IPS-NIHi7 (cell line): ENCODE measurements at regions not wholly inside any gene's neighbourhood (a gene's known extent, or its start where the extent isn't known, plus 50 kb on each side); places are given as distances from the start of the nearest gene placed in this dataset.

Source experiments
- DNase-seq: peaks from one replicate; pipeline ENCODE4 v3.0.0; 2012; ENCODE audit warnings: mixed read lengths; ENCODE audit errors: extremely low spot score

GRCh38 chr2:120440521-120441350 is 94.8 kb downstream of the INHBB start:
- DNase-seq: no peak

DNA sequence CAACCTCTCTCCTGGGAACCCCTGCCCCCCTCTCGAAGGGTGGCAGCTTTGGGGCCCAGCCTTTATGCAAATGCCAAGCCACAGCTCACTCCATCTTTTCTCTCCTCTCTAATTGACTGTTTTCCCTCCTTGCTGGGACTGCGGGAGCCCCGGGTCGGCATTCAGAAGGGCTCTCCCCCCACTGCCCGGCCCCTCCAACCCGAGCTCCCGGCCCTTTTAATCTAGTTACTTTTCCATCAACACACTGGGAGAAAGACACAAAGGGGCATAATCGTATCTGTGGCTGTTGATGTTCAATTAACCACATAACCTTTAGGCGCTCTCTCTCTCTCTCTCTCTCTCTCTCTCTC is 95.4 kb downstream of the INHBB start:
- no peak for DNase-seq

DNA sequence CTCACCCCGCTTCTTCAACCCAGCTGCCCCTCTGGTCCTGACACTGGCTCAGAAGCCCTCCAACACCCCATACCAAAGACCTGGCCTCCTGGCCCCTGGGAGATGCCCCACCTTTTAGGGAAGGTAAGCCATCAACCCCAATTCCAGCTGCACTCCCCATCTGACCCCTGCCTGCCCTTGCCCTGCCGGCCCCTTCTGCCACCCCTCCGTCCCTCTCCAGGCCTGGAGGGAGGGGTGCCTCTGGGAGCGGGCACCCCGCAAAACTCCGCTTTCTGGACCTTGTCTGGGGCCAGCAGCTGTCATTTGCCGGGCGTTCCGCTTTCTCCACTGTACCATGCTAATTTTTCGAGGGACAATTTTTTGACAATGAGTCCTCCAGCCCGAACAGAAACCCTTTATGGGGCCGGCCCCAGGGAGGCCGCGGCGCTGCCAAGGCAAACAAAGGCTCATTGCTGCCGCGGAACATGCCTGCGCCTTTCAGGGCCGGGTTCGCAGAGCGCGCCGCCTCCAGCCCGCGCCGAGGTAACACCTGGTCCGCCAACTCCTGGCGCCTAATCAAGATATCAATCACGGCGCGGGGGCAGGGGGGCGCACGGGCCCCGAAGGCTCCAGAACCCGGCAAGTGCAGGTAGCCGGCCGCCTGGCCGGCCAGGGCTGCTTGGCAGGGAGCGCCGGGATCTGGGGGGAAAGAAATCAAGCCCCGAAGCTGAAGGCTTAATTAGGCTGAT is 96.0 kb downstream of the INHBB start:
- peak; percentile 75 for DNase-seq

DNA sequence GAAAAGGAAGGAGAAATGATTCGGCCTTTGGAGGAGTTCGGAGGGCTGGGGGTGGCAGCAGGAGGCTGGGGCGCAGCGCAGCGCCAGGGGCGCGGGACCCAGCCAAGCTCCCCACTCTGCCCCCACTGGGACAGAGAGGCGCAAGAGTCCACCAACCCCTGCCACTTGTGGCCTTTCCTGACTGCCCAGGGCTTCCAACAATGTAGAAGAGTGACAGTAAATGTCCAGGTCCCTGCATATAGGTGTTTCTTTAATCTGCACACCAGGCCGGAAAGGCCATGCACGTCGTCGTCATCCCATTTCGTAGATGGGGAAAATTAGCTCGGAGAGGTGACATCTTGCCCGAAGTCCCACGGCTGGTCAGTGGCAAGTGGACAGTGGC is 96.6 kb downstream of the INHBB start:
- no peak for DNase-seq

GRCh38 chr2:120442923-120443571 is 97.1 kb downstream of the INHBB start:
- peak; percentile 99 for DNase-seq

DNA sequence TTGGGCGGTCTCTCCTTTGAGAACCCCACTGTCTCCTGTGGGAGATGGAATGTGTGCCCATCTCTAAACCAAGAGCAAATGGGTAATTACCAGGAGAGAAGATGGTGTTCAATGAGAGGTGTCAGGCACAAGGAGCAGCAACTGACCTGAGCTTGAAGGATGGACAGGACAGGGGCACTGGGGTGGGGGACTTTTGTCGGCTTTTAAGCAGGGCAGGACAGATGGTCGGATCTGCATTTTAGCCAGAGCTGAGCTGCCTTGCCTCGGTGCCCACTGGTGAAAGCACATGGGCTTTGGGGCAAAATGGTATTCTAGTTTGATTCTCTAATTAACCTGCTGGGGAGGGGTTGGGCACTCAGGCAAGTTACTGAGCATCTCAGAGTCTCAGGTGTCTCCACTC is 98.0 kb downstream of the INHBB start:
- no peak for DNase-seq

- no peak for DNase-seq
These were observed 98.8 kb downstream of the INHBB start for GRCh38 chr2:120444691-120445240.

GRCh38 chr2:120445449-120446143 is 99.7 kb downstream of the INHBB start:
- DNase-seq: no peak

DNA sequence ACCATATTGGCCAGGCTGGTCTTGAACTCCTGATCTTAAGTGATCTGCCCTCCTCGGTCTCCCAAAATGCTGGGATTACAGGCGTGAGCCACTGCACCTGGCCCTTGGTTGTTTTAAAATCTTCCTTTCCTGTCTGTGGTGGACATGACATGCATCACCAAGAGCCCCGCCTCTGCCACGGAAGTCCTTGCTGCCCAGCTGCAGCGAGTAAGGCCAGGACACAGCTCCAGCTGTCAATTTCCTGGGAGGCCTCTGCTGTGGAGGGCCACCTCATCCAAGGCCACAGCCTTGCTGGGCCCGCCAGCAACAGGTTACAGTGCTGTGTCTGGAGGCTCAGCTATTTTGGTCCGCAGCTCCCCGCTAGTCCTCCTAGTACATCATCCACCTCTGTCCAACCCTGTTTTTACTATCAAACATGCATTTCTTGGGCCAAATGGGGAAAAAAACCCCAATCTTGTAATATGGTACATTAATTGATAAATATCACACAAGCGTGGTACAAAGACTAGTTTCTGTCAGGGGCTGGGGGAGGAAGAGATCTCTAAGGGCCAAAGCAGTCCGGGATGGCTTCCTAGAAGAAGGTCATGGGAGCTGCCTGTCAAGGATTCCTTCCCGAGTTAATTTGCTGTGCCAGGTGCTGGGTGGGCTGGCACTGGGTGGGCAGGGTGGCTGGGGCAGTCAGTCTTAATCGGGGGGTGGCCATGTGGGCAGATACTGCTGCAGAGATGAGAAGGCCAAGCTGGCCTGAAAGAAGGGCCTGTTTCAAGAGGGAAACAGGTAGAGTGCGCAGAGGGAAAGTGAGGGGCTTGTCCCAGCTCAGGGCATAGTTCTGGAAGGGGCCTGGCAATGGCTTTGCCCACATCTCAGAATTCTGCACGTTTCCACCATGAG is 100.5 kb downstream of the INHBB start:
- no peak for DNase-seq

GRCh38 chr2:120447127-120447785 is 101.3 kb downstream of the INHBB start:
- no peak for DNase-seq

- DNase-seq: no peak
These were observed 102.5 kb downstream of the INHBB start for GRCh38 chr2:120448436-120448835.

- DNase-seq: no peak
These were observed 103.2 kb downstream of the INHBB start for GRCh38 chr2:120448961-120449810.

DNA sequence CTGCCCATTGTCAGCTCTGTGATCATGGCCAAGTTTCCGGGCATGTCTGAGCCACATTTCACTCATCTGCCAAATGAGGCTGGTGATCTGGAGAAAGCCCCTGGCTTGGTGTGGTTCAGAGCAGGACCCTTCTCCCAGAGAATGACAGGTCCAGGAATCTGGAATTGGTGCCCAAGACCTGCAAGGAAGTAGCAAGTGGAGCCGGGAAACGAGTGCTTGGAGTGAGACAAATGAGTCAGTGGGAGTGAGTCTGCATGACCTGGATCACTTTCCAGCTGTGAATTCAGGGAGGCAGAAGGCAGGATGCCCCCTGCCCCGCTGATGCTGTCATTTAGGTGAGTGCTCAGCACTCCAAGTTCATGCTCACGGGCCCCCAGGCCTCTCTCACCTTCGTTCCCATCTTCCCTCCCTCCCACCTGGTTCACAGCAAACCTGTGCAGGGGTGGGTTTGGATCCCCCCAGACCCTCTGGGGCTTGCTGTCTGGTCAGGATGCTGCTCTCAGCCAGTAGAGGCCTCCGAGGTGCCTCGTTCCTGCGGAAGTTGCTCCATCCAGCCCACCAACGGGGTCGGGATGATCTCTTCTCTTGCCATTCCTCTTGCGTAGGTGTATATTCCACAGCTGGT is 104.4 kb downstream of the INHBB start:
- DNase-seq: no peak

DNA sequence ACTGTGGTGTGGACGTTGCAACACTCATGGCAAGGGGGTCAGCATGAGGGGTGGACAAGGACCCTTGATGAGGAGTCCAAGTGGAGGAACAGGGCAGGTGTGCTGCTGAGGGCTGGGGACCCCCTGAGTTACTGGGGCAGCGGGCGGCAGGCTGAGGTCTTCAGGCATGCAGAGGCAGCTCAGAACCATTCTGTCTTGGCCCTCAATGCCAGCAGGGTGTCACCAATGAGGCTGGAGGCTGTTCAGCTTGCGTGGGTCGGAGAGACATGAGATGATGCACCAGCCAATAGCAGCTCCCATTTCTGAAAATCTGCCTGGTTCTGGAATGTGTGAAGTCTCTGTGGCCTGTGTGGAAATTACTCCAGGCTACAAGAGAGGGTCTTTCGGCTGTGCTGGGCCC is 105.4 kb downstream of the INHBB start:
- DNase-seq: no peak

DNA sequence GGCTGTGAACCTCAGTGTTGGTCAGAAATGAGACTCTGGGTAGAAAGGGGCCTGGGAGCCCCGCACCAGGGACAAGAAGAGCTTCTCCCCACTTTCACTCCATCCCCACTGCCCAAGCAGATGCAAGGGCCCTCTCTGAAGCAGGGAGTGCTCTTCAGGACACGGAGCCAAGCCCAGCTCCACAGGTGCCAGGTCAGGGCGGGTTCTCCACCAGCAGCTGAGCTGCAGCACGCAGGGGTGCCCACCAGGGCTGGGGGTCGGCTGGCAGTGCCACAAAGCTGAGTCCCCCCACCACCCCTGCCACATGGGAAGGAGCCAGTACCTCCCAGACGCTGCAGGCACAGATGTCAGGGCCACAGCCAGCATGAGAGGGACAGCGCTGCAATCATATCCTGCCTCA is 106.2 kb downstream of the INHBB start:
- no peak for DNase-seq

DNA sequence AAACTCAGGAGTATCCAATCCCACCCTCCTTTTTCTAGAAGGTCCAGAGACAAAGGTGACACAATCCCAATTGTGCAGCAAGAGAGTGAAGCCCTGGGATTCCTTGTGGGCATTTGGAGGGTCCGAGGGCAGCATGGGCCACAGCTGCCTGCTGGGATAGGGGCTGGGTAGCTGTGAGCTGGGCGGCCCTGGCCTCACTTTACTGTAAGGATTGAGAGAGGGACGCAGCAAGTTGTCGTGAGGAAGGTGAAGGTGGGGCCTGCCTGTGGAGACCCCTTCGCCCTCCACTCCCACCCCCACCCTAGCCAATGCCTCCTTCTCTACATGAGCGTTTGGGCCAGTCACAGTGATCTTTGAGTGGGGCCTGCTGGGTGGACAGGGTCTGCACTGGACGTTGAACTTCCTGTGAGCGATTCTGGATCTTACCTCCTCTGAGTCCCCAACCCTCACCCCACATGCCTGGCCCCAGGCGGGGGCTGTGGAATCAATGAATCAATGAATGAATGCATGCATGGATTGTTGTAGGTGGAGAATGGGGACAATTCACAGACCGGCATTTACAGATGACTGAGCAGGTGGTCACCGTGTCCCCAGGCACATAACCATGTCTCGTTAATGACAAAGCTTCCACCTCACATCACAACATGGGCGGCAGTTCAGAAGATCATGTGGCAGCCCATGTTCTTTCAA is 107.2 kb downstream of the INHBB start:
- no peak for DNase-seq

GRCh38 chr2:120453635-120453998 is 107.7 kb downstream of the INHBB start:
- no peak for DNase-seq

DNA sequence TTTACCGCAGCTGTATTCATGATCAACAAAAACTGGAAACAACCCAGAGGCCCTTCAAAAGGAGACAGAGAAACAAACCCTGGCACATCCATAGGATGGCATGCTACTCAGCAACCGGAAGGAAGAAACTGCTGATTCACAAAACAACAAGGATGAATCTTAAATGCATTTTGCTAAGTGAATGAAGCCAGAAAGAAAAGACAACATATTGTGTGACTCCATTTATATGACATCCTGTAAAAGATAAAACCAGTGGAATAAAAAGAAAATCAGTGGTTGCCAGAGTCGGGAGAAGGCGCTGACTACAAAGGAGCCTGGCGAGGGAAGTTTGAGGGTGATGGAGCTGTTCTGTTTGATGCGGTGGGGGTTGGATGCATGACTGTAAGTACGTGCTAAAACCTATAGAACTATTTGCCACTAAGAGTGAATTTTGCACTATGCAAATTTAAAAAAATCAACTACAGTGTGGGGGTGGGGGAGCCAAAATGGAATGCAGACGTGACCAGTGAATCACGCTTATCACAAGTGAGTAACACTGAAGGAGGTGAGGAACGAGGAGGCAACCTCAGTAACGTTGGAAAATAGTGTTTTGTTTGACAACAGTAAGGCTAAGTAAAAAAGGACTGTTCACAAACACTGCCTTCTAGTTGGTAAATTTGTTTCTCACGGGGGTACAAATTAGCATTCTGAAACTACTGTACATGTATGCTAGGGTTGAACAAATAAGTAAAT is 108.9 kb downstream of the INHBB start:
- no peak for DNase-seq
